Ascending aorta (tissue), 2 donors: ENCODE measurements at regions not wholly inside any gene's neighbourhood (a gene's known extent, or its start where the extent isn't known, plus 50 kb on each side); places are given as distances from the start of the nearest gene placed in this dataset.

Experiments used
- DNase-seq, 2 donors: peaks; one replicate each; pipeline ENCODE4 v3.0.0-alpha.2; 2019; ENCODE audit warnings: low spot score in 2 of 2
- H3K27ac ChIP-seq, 2 donors: fragments of 200-600 bp; sonication (generic); one replicate each; pipeline ENCODE4 v1.5.1; 2016 to 2017; ENCODE audit warnings: mild to moderate bottlenecking in 1 of 2
- H3K27me3 ChIP-seq: fragments of 200-600 bp; sonication (generic); one replicate; pipeline ENCODE4 v1.5.1; 2017
- H3K36me3 ChIP-seq, 2 donors: fragments of 200-600 bp; sonication (generic); one replicate each; pipeline ENCODE4 v1.5.1; 2016
- H3K4me1 ChIP-seq, 2 donors: fragments of 200-600 bp; sonication (generic); one replicate each; pipeline ENCODE4 v1.5.1; 2016 to 2017; ENCODE audit warnings: mild to moderate bottlenecking in 1 of 2
- H3K4me3 ChIP-seq, 2 donors: fragments of 200-600 bp; sonication (generic); one replicate each; pipeline ENCODE4 v1.5.1; 2016 to 2017; ENCODE audit warnings: mild to moderate bottlenecking in 1 of 2
- H3K9me3 ChIP-seq, 2 donors: fragments of 200-600 bp; sonication (generic); one replicate each; pipeline ENCODE4 v1.5.1; 2016
- CTCF ChIP-seq, 3 experiments: fragments of 200-600 bp in 2 of 3; fragments of 450-650 bp in 1 of 3; sonication (generic) in 2 of 3; IDR thresholded peaks; one replicate each; pipeline ENCODE4 v1.5.1; 2016 to 2019; ENCODE audit warnings: antibody characterized with exemption in 3 of 3, mild to moderate bottlenecking in 1 of 3, moderate library complexity in 1 of 3
- intact Hi-C: fragments of 100-400 bp; cut with DNase I; formaldehyde crosslinking; loops from one replicate; pipeline ENCODE4 v1.15.1; 2023

GRCh38 chr11:121703201-121703600, 250.4 kb upstream of the SORL1-AS1 start:
- intact Hi-C loops: no loop called here
- Histone ChIP-seq H3K4me3 (no peak overlapping the region), H3K36me3 (no peaks in the 10 kb centered on the region), H3K4me1 (no peaks in the 10 kb centered on the region), H3K9me3 (no peaks in the 10 kb centered on the region), H3K27me3 (no peaks in the 10 kb centered on the region), H3K27ac (no peak overlapping the region)
- DNase-seq: no peak
- TF ChIP-seq CTCF (IDR thresholded peaks at IDR 0.05): no peak

- no peak overlapping the region for H3K27ac ChIP-seq
- intact Hi-C loops: no loop called here
- TF ChIP-seq CTCF (IDR thresholded peaks at IDR 0.05): no peak
- no peaks in the 10 kb centered on the region for H3K36me3 ChIP-seq
- H3K27me3 ChIP-seq: no peaks in the 10 kb centered on the region
- no peak overlapping the region for H3K4me3 ChIP-seq
- DNase-seq: no peak
- H3K4me1 ChIP-seq: peaks cover 0 to 7% of the 10 kb centered on the region in 2 donors
- no peaks in the 10 kb centered on the region for H3K9me3 ChIP-seq
Observed at GRCh38 chr11:121700968-121701367, 248.2 kb upstream of the SORL1-AS1 start.

- intact Hi-C loops: no loop called here
- Histone ChIP-seq H3K4me3 (no peak overlapping the region), H3K27ac (no peak overlapping the region), H3K4me1 (peaks cover 0 to 7% of the 10 kb centered on the region in 2 donors), H3K36me3 (no peaks in the 10 kb centered on the region), H3K9me3 (no peaks in the 10 kb centered on the region), H3K27me3 (no peaks in the 10 kb centered on the region)
- DNase-seq: no peak
- no peak for TF ChIP-seq CTCF (IDR thresholded peaks at IDR 0.05)
Observed at GRCh38 chr11:121699801-121700200, 247.0 kb upstream of the SORL1-AS1 start.

- H3K27ac ChIP-seq: peak overlapping the region; percentile 74 to 79
- no peak for DNase-seq
- intact Hi-C loops: no loop called here
- no peaks in the 10 kb centered on the region for H3K9me3 ChIP-seq
- H3K4me3 ChIP-seq: peak overlapping the region in 1 of 2 donors; percentile 41
- TF ChIP-seq CTCF (IDR thresholded peaks at IDR 0.05): no peak
- H3K4me1 ChIP-seq: peaks cover 0 to 7% of the 10 kb centered on the region in 2 donors
- no peaks in the 10 kb centered on the region for H3K27me3 ChIP-seq
- no peaks in the 10 kb centered on the region for H3K36me3 ChIP-seq
Observed at GRCh38 chr11:121696931-121697670, 244.3 kb upstream of the SORL1-AS1 start.

GRCh38 chr11:121696177-121696871, 243.6 kb upstream of the SORL1-AS1 start:
- Histone ChIP-seq H3K27me3 (no peaks in the 10 kb centered on the region), H3K4me3 (peak overlapping the region in 1 of 2 donors; percentile 41), H3K9me3 (no peaks in the 10 kb centered on the region), H3K27ac (peak overlapping the region; percentile 74 to 79), H3K36me3 (no peaks in the 10 kb centered on the region), H3K4me1 (peaks cover 0 to 7% of the 10 kb centered on the region in 2 donors)
- intact Hi-C loops: no loop called here
- no peak for DNase-seq
- no peak for TF ChIP-seq CTCF (IDR thresholded peaks at IDR 0.05)
